ENCODE measurements at regions not wholly inside any gene's neighbourhood (a gene's known extent, or its start where the extent isn't known, plus 50 kb on each side); places are given as distances from the start of the nearest gene placed in this dataset.

DNA sequence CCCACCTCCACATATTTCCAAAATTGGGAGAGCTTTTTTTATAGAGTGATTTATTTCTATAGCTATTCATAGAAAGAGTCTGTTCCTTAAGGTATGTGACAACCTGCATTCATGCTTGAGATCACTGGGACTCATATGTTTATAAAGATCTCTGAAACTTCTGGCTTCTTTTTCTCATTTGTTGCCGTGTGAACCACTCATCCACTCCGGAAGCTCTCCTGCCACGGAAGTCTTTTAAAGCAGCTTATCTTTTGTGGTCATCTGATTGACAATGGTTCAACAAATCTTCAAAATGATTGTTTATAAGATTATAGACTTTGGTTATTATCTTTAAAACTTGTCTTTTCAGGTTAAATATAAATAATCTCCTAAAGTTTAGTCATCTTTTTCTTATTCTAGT, 260.5 kb downstream of the C3orf38 start:
- no peaks in the 10 kb centered on the region for H3K27me3 ChIP-seq (ENCODE audit: control insufficient read depth in 3 of 3, insufficient read depth in 3 of 3, low read length in 2 of 3)
- no peak for TF ChIP-seq CTCF (IDR thresholded peaks at IDR 0.05; ENCODE audit: control extremely low read depth, extremely low read depth)
- ATAC-seq (ENCODE audit: insufficient read depth, low FRiP score) (no peak), DNase-seq (no peak)
- no peak overlapping the region for H3K27ac ChIP-seq (ENCODE audit: low read depth in 1 of 2, low read length in 1 of 2)
- WGBS, 2 donors: 13 to 22% methylated on average over 3 of the region's 3 CpGs
- H3K4me3 ChIP-seq: no peak overlapping the region
- H3K36me3 ChIP-seq (ENCODE audit: control insufficient read depth in 4 of 4, insufficient read depth in 4 of 4, low read length in 4 of 4): no peaks in the 10 kb centered on the region
- H3K9ac ChIP-seq (ENCODE audit: insufficient read depth in 1 of 2, low read length in 2 of 2): no peak overlapping the region
- no peaks in the 10 kb centered on the region for H3K9me3 ChIP-seq (ENCODE audit: control insufficient read depth in 4 of 4, insufficient read depth in 3 of 4, low read length in 3 of 4)
- H3K4me1 ChIP-seq (ENCODE audit: control insufficient read depth in 5 of 5, insufficient read depth in 5 of 5, low read length in 5 of 5): no peaks in the 10 kb centered on the region

GRCh38 chr3:88412346-88412745, 262.6 kb downstream of the C3orf38 start:
- Histone ChIP-seq H3K9me3 (ENCODE audit: control insufficient read depth in 4 of 4, insufficient read depth in 3 of 4, low read length in 3 of 4) (no peaks in the 10 kb centered on the region), H3K4me1 (ENCODE audit: control insufficient read depth in 5 of 5, insufficient read depth in 5 of 5, low read length in 5 of 5) (no peaks in the 10 kb centered on the region), H3K27ac (ENCODE audit: low read depth in 1 of 2, low read length in 1 of 2) (no peak overlapping the region), H3K9ac (ENCODE audit: insufficient read depth in 1 of 2, low read length in 2 of 2) (no peak overlapping the region), H3K4me3 (no peak overlapping the region), H3K27me3 (ENCODE audit: control insufficient read depth in 3 of 3, insufficient read depth in 3 of 3, low read length in 2 of 3) (no peaks in the 10 kb centered on the region), H3K36me3 (ENCODE audit: control insufficient read depth in 4 of 4, insufficient read depth in 4 of 4, low read length in 4 of 4) (no peaks in the 10 kb centered on the region)
- TF ChIP-seq CTCF (IDR thresholded peaks at IDR 0.05; ENCODE audit: control extremely low read depth, extremely low read depth): no peak
- DNase-seq: no peak
- no peak for ATAC-seq (ENCODE audit: insufficient read depth, low FRiP score)
- 67 to 76% methylated on average over 1 of the region's 1 CpG for WGBS, 2 donors

- Histone ChIP-seq H3K4me3 (no peak overlapping the region), H3K9me3 (ENCODE audit: control insufficient read depth in 4 of 4, insufficient read depth in 3 of 4, low read length in 3 of 4) (no peaks in the 10 kb centered on the region), H3K36me3 (ENCODE audit: control insufficient read depth in 4 of 4, insufficient read depth in 4 of 4, low read length in 4 of 4) (no peaks in the 10 kb centered on the region), H3K27ac (ENCODE audit: low read depth in 1 of 2, low read length in 1 of 2) (no peak overlapping the region), H3K27me3 (ENCODE audit: control insufficient read depth in 3 of 3, insufficient read depth in 3 of 3, low read length in 2 of 3) (no peaks in the 10 kb centered on the region), H3K4me1 (ENCODE audit: control insufficient read depth in 5 of 5, insufficient read depth in 5 of 5, low read length in 5 of 5) (no peaks in the 10 kb centered on the region), H3K9ac (ENCODE audit: insufficient read depth in 1 of 2, low read length in 2 of 2) (no peak overlapping the region)
- ATAC-seq (ENCODE audit: insufficient read depth, low FRiP score) (no peak), DNase-seq (no peak)
- 91 to 92% methylated on average over 2 of the region's 2 CpGs for WGBS, 2 donors
- TF ChIP-seq CTCF (IDR thresholded peaks at IDR 0.05; ENCODE audit: control extremely low read depth, extremely low read depth): no peak
Observed at GRCh38 chr3:88416436-88416835, 266.7 kb downstream of the C3orf38 start.

GRCh38 chr3:88418219-88418618, 268.5 kb downstream of the C3orf38 start:
- DNase-seq (no peak), ATAC-seq (ENCODE audit: insufficient read depth, low FRiP score) (no peak)
- Histone ChIP-seq H3K9ac (ENCODE audit: insufficient read depth in 1 of 2, low read length in 2 of 2) (no peak overlapping the region), H3K36me3 (ENCODE audit: control insufficient read depth in 4 of 4, insufficient read depth in 4 of 4, low read length in 4 of 4) (no peaks in the 10 kb centered on the region), H3K27ac (ENCODE audit: low read depth in 1 of 2, low read length in 1 of 2) (no peak overlapping the region), H3K27me3 (ENCODE audit: control insufficient read depth in 3 of 3, insufficient read depth in 3 of 3, low read length in 2 of 3) (no peaks in the 10 kb centered on the region), H3K4me3 (no peak overlapping the region), H3K9me3 (ENCODE audit: control insufficient read depth in 4 of 4, insufficient read depth in 3 of 4, low read length in 3 of 4) (no peaks in the 10 kb centered on the region), H3K4me1 (ENCODE audit: control insufficient read depth in 5 of 5, insufficient read depth in 5 of 5, low read length in 5 of 5) (no peaks in the 10 kb centered on the region)
- TF ChIP-seq CTCF (IDR thresholded peaks at IDR 0.05; ENCODE audit: control extremely low read depth, extremely low read depth): no peak
- WGBS, 2 donors: 88 to 90% methylated on average over 6 of the region's 6 CpGs

Measured in lung (tissue), 11 donors.